Thyroid gland (tissue), 4 donors: ENCODE measurements at regions not wholly inside any gene's neighbourhood (a gene's known extent, or its start where the extent isn't known, plus 50 kb on each side); places are given as distances from the start of the nearest gene placed in this dataset.

Source experiments
- DNase-seq, 2 donors: peaks; one replicate each; pipeline ENCODE4 v3.0.0-alpha.2; 2019
- H3K27ac ChIP-seq, 3 donors: fragments of 200-600 bp; sonication (generic); 1 replicate in 2 of 3; 2 replicates in 1 of 3; pipeline ENCODE4 v1.5.1; 2016 to 2019; ENCODE audit warnings: mild to moderate bottlenecking in 1 of 3, moderate library complexity in 1 of 3
- H3K27me3 ChIP-seq: fragments of 200-600 bp; sonication (generic); one replicate; pipeline ENCODE4 v1.5.1; 2019
- H3K36me3 ChIP-seq, 2 donors: fragments of 200-600 bp; sonication (generic); one replicate each; pipeline ENCODE4 v1.5.1; 2016 to 2019
- H3K4me1 ChIP-seq, 2 donors: fragments of 200-600 bp; sonication (generic); one replicate each; pipeline ENCODE4 v1.5.1; 2017 to 2019
- H3K4me3 ChIP-seq, 3 donors: fragments of 200-600 bp; sonication (generic); replicated peaks in 1 of 3; 1 replicate in 2 of 3; 2 replicates in 1 of 3; pipeline ENCODE4 v1.5.1; 2016; ENCODE audit warnings: mild to moderate bottlenecking in 1 of 3
- H3K9me3 ChIP-seq: fragments of 200-600 bp; sonication (generic); one replicate; pipeline ENCODE4 v1.5.1; 2017
- POLR2A ChIP-seq, 2 donors: fragments of 450-650 bp; IDR thresholded peaks; one replicate each; pipeline ENCODE4 v1.6.1; 2017; ENCODE audit warnings: antibody characterized with exemption in 2 of 2, mild to moderate bottlenecking in 2 of 2, moderate library complexity in 1 of 2
- WGBS, 2 donors: methylation state at CpG; one replicate each; pipeline ENCODE4 v1.1.5; 2017; 5-methylcytosine and 5-hydroxymethylcytosine counted together
- intact Hi-C: fragments of 100-400 bp; cut with DNase I; formaldehyde crosslinking; loops from one replicate; pipeline ENCODE4 v1.15.1; 2023
- TF ChIP-seq, protein P1 (sequence below), 6 experiments: fragments of 200-600 bp in 3 of 6; fragments of 450-650 bp in 3 of 6; sonication (generic) in 3 of 6; IDR thresholded peaks; one replicate each; pipeline ENCODE4 v1.5.1; 2016 to 2019; ENCODE audit warnings: antibody characterized with exemption in 6 of 6, mild to moderate bottlenecking in 2 of 6, inconsistent platforms in 1 of 6, moderate library complexity in 1 of 6

DNA sequence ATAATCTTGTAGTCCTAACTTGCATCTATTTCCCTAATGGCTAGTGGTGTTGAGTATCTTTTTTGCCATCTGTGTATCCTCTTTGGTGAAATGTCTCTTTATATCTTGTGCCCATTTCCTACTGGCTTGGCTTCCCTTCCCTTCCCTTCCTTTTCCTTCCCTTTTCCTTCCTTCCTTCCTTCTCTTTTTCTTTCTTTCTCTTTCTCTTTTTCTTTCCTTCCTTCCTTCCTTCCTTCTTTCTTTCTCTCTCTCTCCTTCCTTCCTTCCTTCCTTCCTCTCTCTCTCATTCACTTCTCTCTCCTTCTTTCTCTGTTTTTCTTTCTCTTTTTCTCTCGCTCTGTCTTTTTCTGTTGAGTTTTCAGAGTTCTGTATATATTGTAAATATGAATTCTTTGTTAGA lies 61.5 kb upstream of the SLC4A4 start:
- H3K27ac ChIP-seq, result no peak overlapping the region
- WGBS, 2 donors, result 97 to 100% methylated on average over 1 of the region's 1 CpG
- intact Hi-C loops, result no loop called here
- no peaks in the 10 kb centered on the region for H3K27me3 ChIP-seq
- H3K4me1 ChIP-seq, result peaks cover 0 to 10% of the 10 kb centered on the region in 2 donors
- no peak overlapping the region for H3K4me3 ChIP-seq
- no peaks in the 10 kb centered on the region for H3K9me3 ChIP-seq
- TF ChIP-seq, protein P1, sequence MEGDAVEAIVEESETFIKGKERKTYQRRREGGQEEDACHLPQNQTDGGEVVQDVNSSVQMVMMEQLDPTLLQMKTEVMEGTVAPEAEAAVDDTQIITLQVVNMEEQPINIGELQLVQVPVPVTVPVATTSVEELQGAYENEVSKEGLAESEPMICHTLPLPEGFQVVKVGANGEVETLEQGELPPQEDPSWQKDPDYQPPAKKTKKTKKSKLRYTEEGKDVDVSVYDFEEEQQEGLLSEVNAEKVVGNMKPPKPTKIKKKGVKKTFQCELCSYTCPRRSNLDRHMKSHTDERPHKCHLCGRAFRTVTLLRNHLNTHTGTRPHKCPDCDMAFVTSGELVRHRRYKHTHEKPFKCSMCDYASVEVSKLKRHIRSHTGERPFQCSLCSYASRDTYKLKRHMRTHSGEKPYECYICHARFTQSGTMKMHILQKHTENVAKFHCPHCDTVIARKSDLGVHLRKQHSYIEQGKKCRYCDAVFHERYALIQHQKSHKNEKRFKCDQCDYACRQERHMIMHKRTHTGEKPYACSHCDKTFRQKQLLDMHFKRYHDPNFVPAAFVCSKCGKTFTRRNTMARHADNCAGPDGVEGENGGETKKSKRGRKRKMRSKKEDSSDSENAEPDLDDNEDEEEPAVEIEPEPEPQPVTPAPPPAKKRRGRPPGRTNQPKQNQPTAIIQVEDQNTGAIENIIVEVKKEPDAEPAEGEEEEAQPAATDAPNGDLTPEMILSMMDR (IDR thresholded peaks at IDR 0.05), result no peak
- TF ChIP-seq POLR2A (IDR thresholded peaks at IDR 0.05), result no peak
- H3K36me3 ChIP-seq, result no peaks in the 10 kb centered on the region
- DNase-seq, result no peak

DNA sequence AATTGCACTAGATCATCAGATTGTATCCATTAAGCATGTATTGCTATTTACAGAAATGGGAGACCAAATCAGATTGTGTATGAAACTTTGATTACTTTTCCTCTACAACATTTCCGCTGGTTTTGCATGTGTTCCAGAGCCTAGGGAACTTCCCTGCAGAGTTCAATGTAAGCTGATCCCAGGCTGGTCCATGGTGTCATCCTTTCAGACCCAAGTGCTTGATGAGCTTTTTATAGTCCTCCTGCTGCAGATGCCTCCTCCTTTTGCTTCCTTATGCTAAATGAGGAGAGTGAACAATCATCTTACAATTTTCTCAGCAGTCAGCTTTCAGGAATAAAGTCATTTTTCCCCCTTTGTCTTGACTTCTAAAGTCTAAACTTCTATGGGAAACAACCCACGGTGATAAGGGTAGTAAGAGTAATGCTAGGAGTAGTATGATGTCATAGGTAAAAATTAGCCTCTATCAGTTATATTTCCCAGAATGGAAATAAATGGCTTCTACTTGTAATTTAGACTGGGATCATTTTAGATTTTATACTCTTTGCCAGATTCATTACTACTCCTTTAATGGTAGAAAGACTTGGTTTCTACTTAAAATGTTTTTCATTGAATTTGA lies 55.1 kb upstream of the SLC4A4 start:
- Histone ChIP-seq H3K27ac (no peak overlapping the region), H3K27me3 (no peaks in the 10 kb centered on the region), H3K4me3 (no peak overlapping the region), H3K4me1 (peaks cover under 1 to 8% of the 10 kb centered on the region in 2 donors), H3K36me3 (no peaks in the 10 kb centered on the region), H3K9me3 (no peaks in the 10 kb centered on the region)
- intact Hi-C loops, result no loop called here
- no peak for DNase-seq
- WGBS, 2 donors, result 79 to 86% methylated on average over 2 of the region's 2 CpGs
- TF ChIP-seq, protein P1 (IDR thresholded peaks at IDR 0.05), result no peak
- TF ChIP-seq POLR2A (IDR thresholded peaks at IDR 0.05), result no peak

DNA sequence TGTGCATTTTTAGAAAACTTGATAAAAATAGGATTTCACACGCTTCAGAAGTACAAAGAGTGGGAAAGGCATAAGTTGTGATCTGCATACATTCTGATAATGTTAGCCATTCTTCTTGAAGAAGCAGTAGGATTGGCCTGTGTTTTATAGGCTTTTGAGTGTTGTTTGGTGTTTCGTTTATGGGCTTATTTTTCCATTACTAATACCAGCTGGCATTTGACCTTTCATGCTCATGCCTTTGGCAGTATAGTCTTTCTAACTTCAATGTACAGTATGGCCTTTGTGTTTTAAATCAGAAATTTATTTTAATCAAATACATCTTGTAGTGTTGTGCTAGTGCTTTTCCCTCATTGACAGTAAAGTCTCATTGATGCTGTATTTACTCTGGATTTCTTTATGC lies 51.5 kb upstream of the SLC4A4 start:
- H3K4me3 ChIP-seq, result no peak overlapping the region
- intact Hi-C loops, result no loop called here
- H3K27ac ChIP-seq, result no peak overlapping the region
- H3K27me3 ChIP-seq, result no peaks in the 10 kb centered on the region
- WGBS, 2 donors, result 88 to 89% methylated on average over 2 of the region's 2 CpGs
- peaks cover 28 to 30% of the 10 kb centered on the region in 2 donors for H3K4me1 ChIP-seq
- H3K36me3 ChIP-seq, result no peaks in the 10 kb centered on the region
- TF ChIP-seq POLR2A (IDR thresholded peaks at IDR 0.05), result no peak
- TF ChIP-seq, protein P1 (IDR thresholded peaks at IDR 0.05), result no peak
- no peaks in the 10 kb centered on the region for H3K9me3 ChIP-seq
- DNase-seq, result no peak

DNA sequence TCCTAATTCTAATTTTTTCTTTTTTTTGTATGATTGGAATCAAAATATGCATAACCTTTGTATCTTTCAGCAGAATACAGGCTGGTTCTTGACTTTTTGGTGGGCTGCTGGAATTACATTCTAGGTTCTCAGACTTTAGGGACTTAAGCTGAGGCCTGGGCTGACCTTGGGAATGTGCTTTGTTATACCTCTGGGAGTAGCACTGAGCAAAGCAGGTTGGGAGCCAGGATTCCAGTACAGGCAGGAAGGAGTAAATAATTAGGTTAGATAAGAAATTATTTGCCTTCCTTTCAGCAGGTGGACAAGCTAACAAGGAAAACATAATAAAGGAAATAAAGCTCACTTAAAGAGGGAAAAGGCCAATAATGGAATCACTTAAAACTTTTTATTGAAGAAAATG lies 49.9 kb upstream of the SLC4A4 start:
- TF ChIP-seq POLR2A (IDR thresholded peaks at IDR 0.05), result no peak
- TF ChIP-seq, protein P1 (IDR thresholded peaks at IDR 0.05), result no peak
- DNase-seq, result no peak
- Histone ChIP-seq H3K4me3 (no peak overlapping the region), H3K36me3 (no peaks in the 10 kb centered on the region), H3K4me1 (peaks cover 26 to 32% of the 10 kb centered on the region in 2 donors), H3K27me3 (no peaks in the 10 kb centered on the region), H3K9me3 (no peaks in the 10 kb centered on the region), H3K27ac (no peak overlapping the region)
- intact Hi-C loops, result no loop called here
